GM19193 (cell line): ENCODE measurements at regions not wholly inside any gene's neighbourhood (a gene's known extent, or its start where the extent isn't known, plus 50 kb on each side); places are given as distances from the start of the nearest gene placed in this dataset.

Source experiments
- POLR2A ChIP-seq: IDR thresholded peaks from 4 replicates; pipeline ENCODE4 v1.6.1; 2011; ENCODE audit not compliant: insufficient read depth, insufficient read length; ENCODE audit errors: extremely low read depth

DNA sequence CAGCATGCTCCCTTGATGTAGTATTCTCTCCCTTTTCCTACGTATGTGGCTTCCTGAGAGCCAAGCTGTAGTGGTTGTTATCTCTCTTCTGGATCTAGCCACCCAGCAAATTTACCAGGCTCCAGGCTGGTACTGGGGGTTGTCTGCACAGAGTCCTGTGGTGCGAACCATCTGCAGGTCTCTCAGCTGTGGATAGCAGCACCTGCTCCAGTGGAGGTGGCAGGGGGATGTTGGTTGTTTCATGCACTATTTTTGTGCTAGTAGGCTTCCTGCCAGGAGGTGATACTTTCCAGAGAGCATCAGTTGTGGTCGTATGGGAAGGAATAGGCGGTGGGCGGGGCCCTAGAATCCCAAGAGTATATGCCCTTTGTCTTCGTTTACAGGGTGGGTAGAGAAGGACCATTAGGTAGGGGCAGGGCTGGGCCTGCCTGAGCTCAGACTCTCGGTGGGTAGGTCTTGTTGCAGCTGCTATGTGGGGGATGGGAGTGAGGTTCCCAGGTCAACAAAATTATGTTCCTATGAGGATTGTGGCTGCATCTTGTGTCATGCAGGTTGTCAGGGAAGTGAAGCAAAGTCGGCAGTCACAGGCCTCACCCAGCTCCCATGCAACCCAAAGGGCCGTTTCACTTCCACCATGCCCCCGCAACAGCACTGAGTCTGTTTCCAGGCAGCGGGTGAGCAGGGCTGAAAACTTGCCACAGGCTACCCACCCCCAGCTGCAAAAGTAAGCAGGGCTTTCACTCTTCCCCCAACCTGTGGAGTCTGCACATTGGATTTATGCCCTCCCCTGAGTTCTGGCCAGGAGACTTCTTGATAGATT is 1139.5 kb downstream of the BCL11A start:
- no peak for TF ChIP-seq POLR2A

- no peak for TF ChIP-seq POLR2A
Measured at GRCh38 chr2:59399126-59399525, 1154.3 kb downstream of the BCL11A start.

- no peak for TF ChIP-seq POLR2A
Measured at GRCh38 chr2:59398081-59398480, 1155.4 kb downstream of the BCL11A start.

DNA sequence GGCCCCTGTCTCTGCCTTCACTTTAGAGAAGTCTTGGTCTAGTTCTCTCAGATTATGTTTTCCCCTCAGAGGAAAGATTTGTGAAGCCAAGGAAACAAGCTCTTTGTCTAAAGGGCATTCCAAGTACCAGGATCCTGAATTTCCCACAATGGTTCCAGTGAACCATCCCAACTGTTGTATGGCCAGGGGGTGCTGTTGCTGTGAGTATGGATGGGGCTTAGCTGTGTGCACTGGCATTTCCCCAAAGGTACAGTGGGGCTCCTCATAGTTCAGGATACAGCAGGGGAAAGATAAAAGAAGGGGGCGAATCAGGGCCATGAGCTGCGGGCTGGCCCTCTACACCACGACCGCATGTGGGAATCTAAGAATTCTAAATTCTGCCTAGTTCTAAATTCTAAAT is 1154.0 kb upstream of the FANCL start:
- no peak for TF ChIP-seq POLR2A

- TF ChIP-seq POLR2A, result no peak
Measured at GRCh38 chr2:59391896-59392295, 1150.8 kb upstream of the FANCL start.

DNA sequence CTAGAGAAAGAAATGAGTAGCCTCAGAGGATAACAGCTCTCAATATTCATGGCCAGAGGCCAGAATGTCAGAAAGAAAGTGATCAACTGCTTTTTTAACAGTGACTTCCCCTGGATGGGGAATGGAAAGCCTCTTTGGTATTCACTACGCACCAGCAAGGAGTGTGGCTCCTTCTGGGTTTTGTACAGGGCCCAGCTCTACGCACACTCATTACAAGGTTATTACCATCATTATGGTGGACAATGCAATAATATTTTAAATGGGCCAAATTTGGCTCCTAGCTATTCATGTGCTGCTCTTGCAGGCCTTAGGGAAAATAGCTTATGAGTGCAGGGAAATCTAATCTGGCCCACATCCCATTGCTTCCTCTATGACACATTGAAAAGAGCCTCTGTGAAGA is 1149.5 kb upstream of the FANCL start:
- no peak for TF ChIP-seq POLR2A

DNA sequence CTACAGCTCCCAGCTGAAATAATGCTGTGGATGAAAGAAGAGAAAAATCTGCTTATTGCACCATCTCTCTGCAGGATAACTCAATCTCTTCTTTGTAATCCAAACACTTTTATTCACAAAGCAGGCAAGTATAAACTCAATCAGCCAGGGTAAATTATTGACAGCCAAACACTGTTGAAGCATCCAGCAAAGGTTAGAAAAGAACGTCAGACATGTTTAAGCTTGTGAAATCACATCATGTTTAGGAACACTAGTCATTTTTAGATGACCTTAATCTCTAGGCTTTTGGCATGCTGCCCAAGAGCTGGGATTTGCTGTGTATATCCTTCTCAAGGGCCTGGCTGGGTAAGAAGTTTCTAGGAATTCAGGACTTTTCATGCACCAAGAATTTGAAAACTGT is 1148.1 kb upstream of the FANCL start:
- no peak for TF ChIP-seq POLR2A

GRCh38 chr2:59385971-59386370 is 1144.8 kb upstream of the FANCL start:
- TF ChIP-seq POLR2A, result no peak

DNA sequence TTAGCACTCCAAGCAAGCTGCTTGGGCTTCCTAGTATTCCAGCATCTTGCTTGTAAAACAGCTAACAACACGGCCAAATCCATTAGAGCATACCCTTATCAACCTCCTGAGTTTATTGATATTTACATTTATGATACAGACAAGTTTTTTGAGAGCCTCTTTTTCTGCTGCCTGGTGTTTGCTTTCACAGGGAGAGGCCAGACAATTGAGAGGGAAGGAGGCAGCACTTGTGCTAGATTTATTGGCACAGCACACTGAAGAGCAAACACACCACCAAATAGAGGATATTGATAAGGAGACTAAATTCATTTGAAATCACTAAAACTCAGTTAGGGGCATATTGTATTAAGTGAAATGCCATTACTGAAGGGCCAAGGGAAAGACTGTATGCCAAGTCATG is 1142.3 kb upstream of the FANCL start:
- TF ChIP-seq POLR2A, result no peak

- no peak for TF ChIP-seq POLR2A
Measured at GRCh38 chr2:59378127-59378526, 1137.0 kb upstream of the FANCL start.

- TF ChIP-seq POLR2A, result no peak
Measured at GRCh38 chr2:59366288-59366687, 1125.2 kb upstream of the FANCL start.

GRCh38 chr2:59354498-59354897 is 1113.4 kb upstream of the FANCL start:
- TF ChIP-seq POLR2A, result no peak

- no peak for TF ChIP-seq POLR2A
Measured at GRCh38 chr2:59353306-59353921, 1112.3 kb upstream of the FANCL start.

DNA sequence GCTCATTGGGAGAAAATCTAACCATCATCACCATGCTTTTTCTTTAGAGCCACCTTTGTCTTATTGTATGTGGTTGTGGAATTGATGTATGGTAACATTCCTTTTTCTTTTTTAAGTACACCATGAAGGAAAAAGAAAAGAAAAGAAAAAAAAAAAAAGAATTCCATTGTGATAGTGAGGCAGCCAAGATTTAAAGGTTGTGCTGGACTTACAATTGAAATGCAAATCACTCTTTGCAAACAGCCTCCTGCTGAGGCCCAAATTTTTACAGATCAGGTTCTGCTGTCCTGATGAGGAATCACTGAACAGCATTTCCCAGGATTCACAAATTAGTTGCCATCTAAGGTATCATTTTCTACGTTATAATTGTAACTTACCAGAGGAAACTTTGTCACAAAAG is 1101.0 kb upstream of the FANCL start:
- no peak for TF ChIP-seq POLR2A

- TF ChIP-seq POLR2A, result no peak
Measured at GRCh38 chr2:59339837-59340207, 1098.7 kb upstream of the FANCL start.

GRCh38 chr2:59339121-59339836 is 1098.2 kb upstream of the FANCL start:
- no peak for TF ChIP-seq POLR2A

- no peak for TF ChIP-seq POLR2A
Measured at GRCh38 chr2:59333007-59333406, 1091.9 kb upstream of the FANCL start.

DNA sequence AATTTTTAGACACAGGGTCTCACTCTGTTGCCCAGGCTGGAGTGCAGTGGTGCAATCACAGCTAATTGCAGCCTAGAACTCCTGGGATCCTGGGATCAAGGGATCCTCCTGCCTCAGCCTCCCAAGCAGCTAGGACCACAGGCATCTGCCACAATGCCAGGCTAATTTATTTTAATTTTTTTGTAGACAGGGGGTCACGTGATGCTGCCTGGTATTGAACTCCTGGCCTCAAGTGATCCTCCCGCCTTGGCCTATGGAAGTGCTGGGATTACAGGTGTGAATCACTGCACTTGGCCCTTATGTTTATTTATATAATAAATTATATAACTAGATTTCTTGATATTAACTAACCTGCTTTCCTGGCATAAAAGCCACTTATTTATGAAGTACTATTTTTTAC is 1081.7 kb upstream of the FANCL start:
- TF ChIP-seq POLR2A, result no peak
